Loucy (cell line): ENCODE measurements at regions not wholly inside any gene's neighbourhood (a gene's known extent, or its start where the extent isn't known, plus 50 kb on each side); places are given as distances from the start of the nearest gene placed in this dataset.

ENCODE experiments used
- EZH2phosphoT487 ChIP-seq: fragments of 200-600 bp; IDR thresholded peaks from 2 replicates; pipeline ENCODE4 v1.6.1; 2018; ENCODE audit warnings: antibody characterized with exemption, mild to moderate bottlenecking, moderate library complexity, borderline replicate concordance
- TF ChIP-seq, protein P1 (sequence below): fragments of 200-600 bp; sonication (generic); conservative IDR thresholded peaks from 2 replicates; pipeline ENCODE4 v1.5.1; 2014; ENCODE audit warnings: mild to moderate bottlenecking, antibody characterized with exemption, low read length

GRCh38 chr5:171714851-171715250, 70.8 kb upstream of the SMIM23 start:
- TF ChIP-seq, protein P1, sequence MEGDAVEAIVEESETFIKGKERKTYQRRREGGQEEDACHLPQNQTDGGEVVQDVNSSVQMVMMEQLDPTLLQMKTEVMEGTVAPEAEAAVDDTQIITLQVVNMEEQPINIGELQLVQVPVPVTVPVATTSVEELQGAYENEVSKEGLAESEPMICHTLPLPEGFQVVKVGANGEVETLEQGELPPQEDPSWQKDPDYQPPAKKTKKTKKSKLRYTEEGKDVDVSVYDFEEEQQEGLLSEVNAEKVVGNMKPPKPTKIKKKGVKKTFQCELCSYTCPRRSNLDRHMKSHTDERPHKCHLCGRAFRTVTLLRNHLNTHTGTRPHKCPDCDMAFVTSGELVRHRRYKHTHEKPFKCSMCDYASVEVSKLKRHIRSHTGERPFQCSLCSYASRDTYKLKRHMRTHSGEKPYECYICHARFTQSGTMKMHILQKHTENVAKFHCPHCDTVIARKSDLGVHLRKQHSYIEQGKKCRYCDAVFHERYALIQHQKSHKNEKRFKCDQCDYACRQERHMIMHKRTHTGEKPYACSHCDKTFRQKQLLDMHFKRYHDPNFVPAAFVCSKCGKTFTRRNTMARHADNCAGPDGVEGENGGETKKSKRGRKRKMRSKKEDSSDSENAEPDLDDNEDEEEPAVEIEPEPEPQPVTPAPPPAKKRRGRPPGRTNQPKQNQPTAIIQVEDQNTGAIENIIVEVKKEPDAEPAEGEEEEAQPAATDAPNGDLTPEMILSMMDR, result no peak
- TF ChIP-seq EZH2phosphoT487, result no peak
